GM18868 (cell line): ENCODE measurements at regions not wholly inside any gene's neighbourhood (a gene's known extent, or its start where the extent isn't known, plus 50 kb on each side); places are given as distances from the start of the nearest gene placed in this dataset.

Experiments used
- ATAC-seq: cut with Tn5 transposase; IDR thresholded peaks from one replicate; pipeline ENCODE4 v1.9.1; 2021; ENCODE audit warnings: mild to moderate bottlenecking, moderate library complexity; ENCODE audit not compliant: unreplicated experiment

- no peak for ATAC-seq
Observed at GRCh38 chr7:46744957-46745706, 824.1 kb upstream of the IGFBP3 start.

GRCh38 chr7:46742601-46743000, 821.5 kb upstream of the IGFBP3 start:
- ATAC-seq = no peak

DNA sequence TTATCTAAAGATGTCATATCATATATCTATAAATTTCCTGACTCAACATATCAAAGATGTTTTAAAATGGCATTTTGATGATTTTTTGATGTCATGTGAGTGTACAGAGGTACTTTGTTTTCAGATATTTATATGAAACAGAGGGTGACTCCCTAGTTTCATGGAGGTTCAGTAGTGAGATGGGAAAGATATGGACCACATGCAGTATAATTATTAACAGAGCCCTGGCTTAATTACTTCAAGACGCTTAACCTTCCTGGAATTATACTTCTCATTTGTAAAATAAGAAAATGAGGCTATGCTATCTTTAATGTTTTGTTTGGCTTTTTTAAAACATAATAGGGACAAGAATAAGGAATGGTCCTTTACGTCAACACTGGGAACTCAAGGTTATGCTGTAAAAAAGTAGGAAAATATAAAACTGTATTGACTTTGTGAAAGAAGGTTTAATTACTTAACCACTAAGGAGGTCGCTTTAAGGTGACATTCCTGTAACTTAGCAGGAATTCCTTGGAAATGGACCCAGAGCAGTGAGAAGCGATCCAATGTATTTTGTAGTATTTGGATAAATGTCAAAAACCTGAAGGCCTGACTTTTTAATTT, 821.0 kb upstream of the IGFBP3 start:
- ATAC-seq = no peak

DNA sequence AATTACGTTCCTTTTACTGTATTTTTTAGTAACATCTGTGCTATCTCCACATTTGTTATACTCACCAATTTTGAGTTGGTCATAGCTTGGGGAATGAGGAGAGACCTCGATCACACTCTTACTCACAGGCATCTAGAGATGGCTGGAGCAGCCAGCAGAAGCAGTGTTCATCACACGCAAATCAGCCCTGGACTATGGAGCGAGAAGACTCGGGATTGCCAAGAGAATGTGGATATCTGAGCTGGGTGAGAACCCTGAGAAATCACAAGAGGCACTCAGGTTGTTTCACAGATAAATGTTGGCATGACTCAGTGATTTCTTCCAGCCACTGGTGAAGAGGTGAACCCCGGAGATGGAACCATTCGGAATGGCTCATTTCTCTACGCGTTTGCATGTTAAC, 820.1 kb upstream of the IGFBP3 start:
- ATAC-seq = no peak

DNA sequence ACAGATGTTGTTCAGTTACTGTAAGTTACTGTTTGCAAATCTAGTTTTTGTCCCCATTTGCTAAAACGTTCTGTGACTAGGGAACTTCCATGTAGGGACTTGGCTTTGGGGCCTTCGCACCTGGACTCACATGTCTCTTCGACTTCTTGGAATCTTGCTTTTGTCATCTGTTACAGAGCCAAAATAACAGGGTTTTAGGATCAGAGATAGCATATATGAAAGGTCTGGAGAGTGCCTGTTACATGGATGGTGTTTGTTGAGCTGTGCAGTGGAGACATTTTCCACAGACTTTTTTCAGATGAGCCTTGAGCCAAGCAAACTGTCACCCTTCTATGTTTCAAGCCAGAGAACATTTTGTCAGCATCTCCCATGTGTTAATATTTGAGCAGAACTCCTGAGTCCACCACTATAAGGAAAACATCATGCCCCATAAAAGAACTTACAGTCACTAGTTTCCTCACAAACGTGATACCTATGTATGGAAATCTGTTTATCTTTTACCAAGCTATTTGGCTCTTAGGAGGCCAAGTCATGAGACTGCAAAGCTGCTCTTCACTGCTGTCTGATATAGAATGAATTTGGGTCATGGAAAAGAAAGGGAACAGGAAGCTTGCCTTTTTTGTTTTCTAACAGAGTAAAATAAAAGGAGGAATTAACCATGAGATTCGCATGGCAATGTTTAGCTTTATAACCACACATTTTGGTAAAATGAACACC, 818.6 kb upstream of the IGFBP3 start:
- ATAC-seq = no peak

- no peak for ATAC-seq
Observed at GRCh38 chr7:46738796-46739195, 817.7 kb upstream of the IGFBP3 start.

- ATAC-seq = no peak
Observed at GRCh38 chr7:46738165-46738564, 817.1 kb upstream of the IGFBP3 start.

DNA sequence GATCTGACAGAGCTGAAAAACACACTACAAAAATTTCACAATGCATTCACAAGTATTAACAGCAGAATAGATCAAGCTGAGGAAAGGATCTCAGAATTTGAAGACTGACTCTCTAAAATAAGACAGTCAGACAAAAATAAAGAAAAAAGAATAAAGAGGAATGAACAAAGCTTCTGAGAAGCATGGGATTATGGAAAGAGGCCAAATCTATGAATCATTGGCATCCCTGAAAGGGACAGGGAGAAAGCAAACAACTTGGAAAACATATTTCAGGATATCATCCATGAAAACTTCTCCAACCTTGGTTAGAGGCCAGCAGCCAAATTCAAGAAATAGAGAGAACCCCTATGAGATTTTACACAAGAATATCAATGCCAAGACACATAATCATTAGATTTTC, 804.8 kb upstream of the IGFBP3 start:
- ATAC-seq = no peak

DNA sequence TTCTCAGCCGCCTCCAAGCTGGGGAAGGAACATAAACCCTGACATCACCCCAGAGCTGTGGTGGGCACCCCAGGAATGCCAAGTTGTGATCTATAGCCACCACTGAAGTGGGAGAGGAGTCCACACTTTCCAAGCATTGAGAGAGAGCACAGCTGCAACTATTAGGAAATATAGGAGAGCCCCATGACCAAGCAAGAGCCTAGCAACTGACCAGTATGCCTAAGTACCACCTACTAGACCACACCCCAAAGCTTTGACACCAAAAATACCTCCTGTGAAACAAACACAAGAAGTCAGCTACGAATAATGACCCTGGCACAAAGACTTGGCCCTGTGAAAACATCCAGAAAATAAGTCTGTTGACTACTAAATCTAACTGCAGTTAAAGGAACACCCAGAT, 804.1 kb upstream of the IGFBP3 start:
- no peak for ATAC-seq

GRCh38 chr7:46723742-46724141, 802.7 kb upstream of the IGFBP3 start:
- ATAC-seq = no peak

GRCh38 chr7:46723003-46723402, 801.9 kb upstream of the IGFBP3 start:
- ATAC-seq = no peak

GRCh38 chr7:46720761-46721160, 799.7 kb upstream of the IGFBP3 start:
- no peak for ATAC-seq

DNA sequence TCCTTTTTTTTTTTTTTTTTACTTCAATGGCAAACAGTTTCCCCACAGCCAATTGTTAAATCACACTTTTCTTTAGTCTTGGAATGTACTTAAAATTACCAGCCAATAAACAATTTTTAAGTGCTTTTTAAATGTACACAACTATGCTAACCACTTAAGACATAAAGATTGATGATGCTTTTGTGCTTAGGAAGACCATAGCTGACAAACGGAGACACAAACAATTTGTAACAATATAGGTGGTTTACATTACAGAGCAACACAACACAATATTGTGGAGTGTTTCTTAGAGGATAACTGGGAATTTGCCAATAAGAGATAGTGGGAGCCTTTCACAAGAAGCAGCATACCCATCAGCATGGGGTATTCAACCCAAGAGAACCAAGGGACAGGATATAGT, 798.5 kb upstream of the IGFBP3 start:
- no peak for ATAC-seq

DNA sequence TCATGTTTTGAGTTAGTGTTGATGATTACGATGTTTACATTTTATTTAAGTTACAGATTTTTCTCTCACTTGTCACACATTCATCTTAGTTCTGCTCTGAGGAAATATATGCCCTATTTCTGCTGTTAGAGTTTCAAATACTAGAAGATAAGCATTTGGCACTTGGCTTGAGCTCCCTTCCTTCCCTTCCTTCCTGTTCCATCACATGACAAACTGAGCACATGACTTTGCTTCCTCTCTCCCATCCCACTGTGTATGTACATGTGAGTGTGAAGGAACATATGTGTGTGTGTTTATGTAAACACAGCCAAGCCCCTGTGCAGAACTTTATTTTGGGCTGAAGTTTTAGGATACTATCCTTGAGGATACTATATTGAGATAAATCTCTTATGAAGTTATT, 795.9 kb upstream of the IGFBP3 start:
- ATAC-seq = no peak

DNA sequence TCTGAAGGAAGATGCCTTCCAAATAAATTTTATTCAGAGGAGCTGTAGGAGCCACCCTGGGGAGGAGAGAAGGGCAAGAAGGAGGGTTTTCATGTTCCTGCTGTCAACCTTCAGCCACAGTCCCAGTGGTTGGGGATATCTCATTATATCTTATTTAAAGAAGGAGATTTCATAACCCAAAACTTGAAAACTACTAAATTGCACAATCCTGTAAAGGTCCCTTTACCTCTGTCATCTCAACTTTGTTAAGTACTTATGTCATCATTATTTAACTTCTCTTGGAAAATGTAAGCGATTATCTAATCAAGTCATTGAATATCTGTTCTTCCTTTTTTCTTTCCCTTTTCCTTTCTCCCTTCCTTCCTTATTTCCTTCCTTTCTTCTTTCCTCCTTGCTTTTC, 794.5 kb upstream of the IGFBP3 start:
- no peak for ATAC-seq

DNA sequence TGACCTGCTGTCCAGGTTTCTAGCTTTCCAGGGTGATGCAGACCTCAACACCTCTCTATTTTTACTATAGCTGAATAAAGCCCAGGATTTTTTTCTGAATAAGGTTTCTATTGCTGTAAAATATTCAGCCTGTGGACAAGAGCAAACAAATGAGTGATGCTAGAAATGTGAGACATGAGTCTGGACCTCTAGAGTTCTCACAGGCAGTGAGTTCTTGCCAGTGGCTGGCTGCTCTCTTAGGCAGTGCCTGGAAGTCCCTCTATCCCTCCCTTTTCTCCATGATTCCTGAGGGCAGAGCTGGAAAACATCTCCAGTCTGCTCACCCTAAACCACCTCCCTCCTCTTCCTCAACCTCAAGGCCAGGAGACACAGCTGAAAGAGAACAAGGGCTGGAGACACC, 793.8 kb upstream of the IGFBP3 start:
- ATAC-seq = no peak

- ATAC-seq = no peak
Observed at GRCh38 chr7:46713868-46714596, 793.0 kb upstream of the IGFBP3 start.

GRCh38 chr7:46710927-46711326, 789.9 kb upstream of the IGFBP3 start:
- no peak for ATAC-seq

GRCh38 chr7:46707973-46708372, 786.9 kb upstream of the IGFBP3 start:
- no peak for ATAC-seq

- no peak for ATAC-seq
Observed at GRCh38 chr7:46705386-46706255, 784.5 kb upstream of the IGFBP3 start.

GRCh38 chr7:46696741-46697140, 775.7 kb upstream of the IGFBP3 start:
- ATAC-seq = no peak
